HG03432 (cell line): ENCODE measurements at regions not wholly inside any gene's neighbourhood (a gene's known extent, or its start where the extent isn't known, plus 50 kb on each side); places are given as distances from the start of the nearest gene placed in this dataset.
"Not testable (repeated sequence)": the region's sequence is repeated elsewhere in the genome, so short reads cannot be mapped to it uniquely, and the experiment has no call there.

Source experiments
- ATAC-seq: cut with Tn5 transposase; IDR thresholded peaks from one replicate; pipeline ENCODE4 v1.9.1; 2021; ENCODE audit warnings: mild to moderate bottlenecking, moderate library complexity; ENCODE audit not compliant: unreplicated experiment

DNA sequence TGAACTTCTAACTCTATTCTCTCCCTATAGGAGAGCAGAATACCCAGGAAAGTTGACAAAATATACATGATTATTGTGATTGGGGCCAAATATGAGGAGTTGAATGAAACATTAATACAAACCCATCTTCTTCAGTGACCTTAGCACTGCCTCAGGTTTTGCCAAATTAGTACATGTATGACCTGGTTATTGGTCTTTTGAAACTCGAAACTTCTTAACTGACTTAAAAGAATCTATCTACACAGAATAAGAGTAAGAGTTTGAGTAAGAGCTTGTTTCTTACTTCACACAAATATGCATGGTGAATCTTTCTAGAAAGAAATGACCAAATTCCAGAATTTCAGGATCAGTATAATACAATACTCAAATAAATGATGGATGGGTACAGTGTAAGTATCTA is 213.0 kb upstream of the GK2 start:
- ATAC-seq, result no peak

DNA sequence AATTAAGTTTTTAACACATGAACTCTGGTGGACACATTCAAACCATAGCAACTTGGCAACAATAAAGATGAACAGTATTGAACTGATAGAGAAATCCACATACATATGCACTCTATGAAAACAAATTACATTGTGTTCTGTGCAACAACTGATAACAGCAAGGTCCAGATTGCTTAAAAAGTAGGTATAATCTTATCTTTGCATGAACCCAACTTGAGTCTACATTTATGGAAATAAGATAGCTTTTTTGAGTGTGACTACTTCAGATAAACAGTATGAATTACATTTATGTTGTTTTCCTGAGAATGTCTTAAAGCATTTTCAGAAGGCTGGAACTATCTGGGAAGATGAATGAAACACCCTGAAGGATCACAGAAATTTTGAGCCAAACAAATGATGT is 212.6 kb upstream of the GK2 start:
- no peak for ATAC-seq

DNA sequence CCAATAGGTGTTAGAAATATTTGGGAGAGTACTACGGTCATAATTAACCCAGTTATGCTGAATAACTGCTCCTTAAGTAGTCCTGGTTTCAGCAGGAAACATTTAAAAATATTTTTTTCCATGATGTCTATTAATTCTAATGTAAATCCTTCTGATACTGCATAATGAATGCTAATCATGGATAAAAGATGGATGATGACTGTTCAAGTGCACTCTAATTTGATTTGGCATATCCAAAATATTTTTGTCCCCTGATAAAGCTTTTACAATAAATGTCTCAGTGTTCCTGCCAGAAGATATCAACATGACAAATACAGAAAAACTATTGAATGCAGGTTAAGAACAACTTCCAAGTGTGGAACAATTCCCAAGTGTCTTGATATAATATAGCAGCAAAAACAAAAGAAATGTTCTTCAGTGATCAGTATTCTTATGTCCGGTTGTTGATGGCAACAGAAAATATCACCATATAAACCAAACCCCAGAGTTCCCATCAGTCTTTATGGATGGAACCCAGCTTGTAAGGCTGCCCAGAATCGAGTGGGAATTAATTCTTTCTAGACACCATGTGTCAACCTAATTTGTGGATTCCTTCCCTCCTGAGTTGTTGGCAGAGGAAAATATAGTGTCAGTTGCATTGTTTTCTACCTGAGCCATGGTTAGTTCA is 205.4 kb upstream of the GK2 start:
- no peak for ATAC-seq

DNA sequence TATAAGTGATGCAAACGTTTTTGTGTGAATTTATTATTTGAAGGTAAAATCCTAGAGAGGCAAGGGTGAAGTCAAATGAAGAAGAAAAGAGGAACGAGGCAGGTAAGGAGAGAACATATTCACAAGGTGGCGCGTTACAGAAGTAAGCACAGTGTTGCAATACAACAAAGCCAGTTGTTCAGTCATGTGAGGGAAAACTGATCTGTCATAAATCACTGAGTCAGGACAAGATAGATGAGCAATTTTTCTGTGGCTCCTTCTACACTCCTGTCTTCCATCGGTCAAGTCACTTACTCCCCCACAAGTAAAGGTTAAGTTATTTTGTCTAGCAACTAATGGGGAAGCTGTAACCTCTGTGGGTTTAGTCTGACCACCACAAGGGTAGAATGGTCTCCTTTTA is 203.0 kb upstream of the GK2 start:
- no peak for ATAC-seq

DNA sequence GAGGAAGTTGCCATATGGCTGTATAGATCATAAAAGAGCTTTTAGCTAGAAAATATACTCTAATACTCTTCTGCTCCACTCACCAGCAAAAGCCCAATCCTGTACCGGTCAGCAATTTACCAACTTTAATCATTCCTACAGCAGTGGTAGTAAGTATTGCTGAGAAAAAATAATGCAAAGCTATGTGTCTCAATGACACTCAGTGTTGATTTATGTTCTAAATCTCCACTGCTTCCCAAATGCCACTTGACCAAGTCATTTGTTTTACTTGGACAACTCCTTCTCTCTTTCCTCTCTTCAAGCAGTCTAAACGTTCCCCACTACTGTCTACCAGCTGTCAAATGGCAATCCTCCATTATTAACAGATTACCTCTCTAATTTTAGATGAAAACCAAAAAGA is 201.8 kb upstream of the GK2 start:
- ATAC-seq, result no peak

DNA sequence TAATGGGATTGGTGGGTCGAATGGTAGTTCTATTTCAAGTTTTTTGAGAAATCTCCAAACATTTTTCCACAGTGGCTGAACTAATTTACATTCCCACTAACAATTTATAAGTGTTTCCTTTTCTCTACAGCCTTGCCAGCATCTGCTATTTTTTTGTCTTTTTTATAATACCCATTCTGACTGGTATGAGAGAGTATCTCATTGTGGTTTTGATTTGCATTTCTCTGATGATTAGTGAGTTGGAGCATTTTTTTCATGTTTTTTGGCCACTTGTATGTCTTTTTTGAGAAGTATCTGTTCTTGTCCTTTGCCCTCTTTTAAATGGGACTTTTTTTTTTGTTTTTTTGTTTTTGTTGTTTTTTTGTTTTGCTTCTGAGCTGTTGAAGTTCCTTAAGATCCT is 200.0 kb upstream of the GK2 start:
- no peak for ATAC-seq

DNA sequence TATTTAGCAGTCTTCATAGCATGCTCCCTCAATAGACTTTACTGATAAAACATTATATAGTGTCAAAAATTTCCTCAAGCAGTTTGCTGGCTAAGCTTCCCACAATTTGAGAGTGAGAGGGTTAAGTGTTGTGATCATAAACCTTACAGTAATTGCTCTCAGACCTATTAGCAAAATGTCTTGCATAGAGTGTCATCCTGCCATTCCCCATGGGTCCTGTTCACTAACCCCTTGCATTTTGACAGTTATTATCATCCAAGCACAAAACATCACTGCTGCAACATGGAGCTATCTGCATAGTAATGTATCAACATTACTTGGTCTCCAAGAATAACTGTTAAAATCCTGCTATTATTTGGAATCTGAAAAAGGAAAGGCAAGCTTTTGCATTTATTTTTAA is 196.1 kb upstream of the GK2 start:
- no peak for ATAC-seq

DNA sequence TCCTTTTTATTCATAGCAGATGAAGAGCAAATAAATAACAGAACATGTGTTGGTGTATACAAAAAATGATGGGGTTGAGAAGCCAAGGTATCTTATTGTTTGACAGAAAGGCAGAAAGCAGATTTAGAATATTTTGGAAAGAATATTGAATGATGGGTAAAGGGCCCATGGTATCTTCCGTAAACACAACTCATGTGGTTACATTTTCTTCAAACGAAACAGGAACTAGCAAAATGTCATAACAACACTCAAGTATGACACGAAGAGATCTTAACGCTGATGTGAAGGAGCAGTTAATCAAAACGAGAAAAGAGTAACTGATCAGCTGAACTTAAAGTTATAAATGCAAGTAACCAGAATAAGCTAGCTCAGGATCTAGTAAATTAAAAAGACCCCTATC is 195.7 kb upstream of the GK2 start:
- ATAC-seq, result peak; percentile 61

DNA sequence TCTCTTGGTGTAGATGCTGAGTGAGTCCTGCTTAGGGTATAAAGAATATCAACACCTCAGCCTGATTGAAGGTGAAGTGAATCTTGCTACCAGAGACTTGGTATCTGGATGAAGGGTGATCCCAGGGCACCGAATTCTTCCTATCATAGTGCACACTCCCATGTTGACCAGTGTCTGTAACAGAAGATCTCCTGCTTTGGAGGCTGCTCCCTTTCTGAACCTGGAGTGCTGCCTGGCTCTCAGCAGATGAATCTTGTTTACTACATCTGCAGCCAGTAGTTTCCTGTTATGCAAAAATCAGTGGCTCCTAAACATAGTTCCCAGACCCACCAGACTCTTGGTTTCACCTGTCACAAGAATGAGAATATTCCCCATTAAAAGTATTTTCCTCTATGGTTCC is 191.7 kb upstream of the GK2 start:
- ATAC-seq, result no peak

DNA sequence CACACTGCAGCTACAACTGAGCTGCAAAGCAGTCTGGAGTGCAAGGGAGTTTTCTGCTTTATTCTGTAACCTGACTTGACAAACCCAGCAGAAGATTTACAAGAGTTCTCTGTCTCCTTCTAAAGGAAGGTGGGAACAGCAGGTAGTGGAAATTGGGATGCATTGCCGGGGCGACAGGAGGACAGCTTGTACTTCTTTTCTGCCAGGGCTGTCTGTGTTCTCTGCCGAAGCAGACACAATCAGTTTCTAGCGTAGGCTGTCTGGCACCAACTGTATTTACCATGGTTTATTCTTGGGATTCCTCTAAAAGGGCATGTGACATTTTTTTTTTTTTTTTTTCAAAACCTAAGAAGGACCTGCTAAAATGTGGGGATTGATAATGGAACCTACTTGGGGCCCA is 190.8 kb upstream of the GK2 start:
- ATAC-seq, result no peak

DNA sequence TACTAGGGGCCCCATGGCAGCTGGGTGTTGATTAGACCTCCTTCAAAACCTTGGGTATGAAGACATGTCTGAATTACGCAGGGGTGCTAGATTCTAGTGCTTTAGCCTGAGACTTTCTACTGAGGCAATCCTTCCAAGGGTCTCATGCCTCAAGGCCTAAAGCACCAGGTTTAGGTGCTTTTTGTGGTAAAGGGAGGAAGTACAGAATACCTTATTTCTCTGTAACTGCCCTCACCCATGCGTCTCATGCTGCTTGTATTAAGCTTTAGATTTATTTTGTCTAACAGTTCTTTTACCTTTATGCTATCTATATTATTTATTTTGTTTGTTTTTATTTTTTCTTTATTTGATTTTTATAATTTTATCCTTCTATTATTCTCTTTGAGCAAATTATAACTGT is 190.2 kb upstream of the GK2 start:
- no peak for ATAC-seq

DNA sequence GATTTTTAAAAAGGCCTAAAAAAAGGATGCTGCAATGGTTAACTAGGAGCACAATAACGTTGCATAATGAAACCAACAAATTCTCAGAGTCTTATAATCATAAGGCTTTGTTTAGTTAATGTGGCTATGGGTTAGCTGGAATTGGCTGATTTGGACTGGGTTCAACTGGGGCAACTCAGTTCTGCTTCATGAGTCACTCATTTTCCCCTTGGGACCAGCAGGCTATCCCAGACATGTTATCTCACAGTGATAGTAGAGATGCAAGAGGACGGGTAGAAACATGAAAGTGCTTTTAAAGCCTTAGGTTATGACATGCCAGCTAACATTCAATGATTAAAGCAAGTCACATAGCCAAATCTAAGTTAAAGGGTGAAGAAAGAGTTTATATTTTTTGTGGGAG is 189.2 kb upstream of the GK2 start:
- no peak for ATAC-seq

DNA sequence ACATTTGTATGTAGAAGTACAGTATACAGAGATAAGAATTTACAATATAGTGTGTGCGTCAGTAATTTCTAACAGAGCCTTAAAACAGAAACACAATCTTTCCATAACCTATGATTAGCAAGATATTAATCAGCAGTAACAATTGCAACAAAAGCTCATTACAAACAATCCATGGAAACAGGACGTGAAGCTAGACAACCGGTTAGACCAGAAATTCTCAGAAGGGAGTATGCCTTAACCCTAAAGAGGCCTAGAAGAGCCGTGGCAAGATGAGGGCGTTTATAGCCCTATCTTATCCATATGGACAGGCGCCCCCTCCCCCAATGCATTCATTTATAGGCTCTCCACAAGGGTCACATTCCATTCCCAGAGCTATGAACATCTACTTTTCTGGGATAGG is 184.2 kb upstream of the GK2 start:
- ATAC-seq, result not testable (repeated sequence)

DNA sequence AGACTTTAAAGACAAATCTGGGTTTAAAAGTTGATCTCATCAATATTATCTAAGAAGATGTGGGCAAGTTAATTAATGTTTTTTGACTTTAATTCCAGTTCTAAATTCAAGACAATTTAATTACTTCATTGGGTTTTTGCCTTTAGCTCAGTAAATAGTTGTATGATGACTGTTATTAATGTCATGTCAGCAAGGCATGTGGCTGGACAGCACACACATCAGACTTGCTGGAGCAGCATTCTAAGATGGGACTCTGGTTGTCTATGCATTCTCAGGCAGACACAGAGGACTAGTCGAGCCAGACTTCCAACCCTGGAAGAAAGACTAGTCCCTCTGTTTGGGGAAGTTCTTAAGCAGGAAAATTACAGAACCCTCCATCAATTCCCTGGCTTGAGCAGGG is 180.7 kb upstream of the GK2 start:
- ATAC-seq, result no peak

DNA sequence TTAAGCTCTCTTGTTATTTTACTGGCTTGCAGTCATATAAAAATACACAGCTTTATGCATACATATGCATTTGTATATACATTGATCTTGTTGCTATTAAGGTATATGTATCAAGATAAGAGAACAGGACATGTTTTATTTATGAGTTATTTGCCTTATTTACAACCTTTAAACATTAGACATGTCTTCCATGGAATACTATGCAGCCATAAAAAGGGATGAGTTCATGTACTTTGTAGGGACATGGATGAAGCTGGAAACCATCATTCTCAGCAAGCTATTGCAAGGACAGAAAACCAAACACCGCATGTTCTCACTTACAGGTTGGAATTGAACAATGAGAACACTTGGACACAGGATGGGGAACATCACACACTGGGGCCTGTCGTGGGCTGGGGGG is 179.2 kb upstream of the GK2 start:
- ATAC-seq, result not testable (repeated sequence)

DNA sequence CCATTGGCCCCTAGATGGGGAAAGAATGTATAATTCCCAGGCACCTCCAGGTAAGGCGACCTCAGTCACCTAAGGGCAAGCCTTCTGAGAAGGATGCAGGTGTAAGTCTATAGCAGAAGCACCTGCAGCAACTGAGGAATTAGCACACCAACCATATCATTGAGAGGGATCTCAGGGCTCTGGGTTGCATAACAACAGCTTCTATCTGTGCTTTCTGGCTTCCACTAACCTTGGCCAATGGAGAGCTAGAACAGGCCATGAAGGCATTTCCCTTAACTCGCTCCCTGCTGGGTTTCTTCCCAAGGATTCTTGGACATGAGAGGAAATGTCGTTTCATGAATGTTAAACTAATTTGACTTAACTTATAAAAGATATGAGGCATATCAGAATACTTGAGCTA is 177.8 kb upstream of the GK2 start:
- ATAC-seq, result no peak

DNA sequence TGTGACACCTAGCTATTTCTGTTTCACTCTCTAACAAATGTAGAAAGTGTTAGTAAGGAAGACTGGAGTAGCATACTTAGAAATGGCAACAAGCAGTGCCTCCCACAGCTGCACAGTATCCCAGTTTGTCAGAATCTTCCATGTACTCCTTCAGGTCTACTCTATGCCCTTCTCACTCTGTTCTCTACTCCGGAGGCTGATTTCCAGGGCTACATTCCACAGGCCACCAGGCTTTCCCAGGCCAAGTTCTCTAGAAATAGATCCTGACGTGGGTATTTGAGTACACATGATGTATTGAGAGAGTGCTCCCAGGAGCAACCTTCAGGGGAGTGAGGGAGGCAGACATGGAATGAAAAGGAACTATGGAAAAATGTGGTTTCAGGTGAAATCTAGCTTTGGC is 177.3 kb upstream of the GK2 start:
- no peak for ATAC-seq

DNA sequence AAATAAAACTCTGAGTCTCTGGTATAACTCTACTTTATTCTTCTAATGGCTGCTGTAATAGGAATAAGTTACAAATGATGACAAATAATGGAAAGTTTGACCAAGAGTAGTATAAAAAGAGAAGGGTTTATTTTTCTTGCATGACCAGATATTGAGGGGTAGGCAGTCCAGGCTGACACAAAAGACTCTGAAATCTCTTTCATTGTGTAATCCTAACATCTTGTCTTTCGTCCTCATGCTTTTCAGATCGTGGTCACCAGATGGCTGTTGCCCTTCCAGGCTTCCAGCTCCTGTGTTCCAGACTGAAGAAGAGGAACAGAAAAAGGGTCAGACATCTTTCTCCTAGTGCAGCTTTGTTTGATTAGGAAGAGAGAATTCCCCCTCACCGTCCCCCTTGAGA is 176.9 kb upstream of the GK2 start:
- ATAC-seq, result no peak

DNA sequence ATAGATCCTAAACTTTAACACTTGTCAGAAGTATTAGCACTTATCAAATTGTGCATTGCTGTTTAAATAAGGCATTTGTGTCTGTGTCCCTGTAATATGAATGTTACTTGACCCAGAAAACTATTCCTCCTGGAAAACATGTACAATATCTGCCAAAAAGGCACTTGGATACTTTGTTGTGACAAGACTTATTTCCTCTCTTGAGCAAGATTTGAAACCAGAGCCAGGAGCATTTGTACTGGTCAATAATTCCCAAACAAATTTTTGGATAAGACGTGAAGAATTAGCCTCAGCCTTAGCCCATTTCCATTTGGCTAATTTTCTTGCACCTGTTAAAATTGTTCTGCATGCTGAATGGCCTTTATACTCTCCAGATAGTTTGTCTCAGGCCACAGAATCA is 176.3 kb upstream of the GK2 start:
- ATAC-seq, result no peak

DNA sequence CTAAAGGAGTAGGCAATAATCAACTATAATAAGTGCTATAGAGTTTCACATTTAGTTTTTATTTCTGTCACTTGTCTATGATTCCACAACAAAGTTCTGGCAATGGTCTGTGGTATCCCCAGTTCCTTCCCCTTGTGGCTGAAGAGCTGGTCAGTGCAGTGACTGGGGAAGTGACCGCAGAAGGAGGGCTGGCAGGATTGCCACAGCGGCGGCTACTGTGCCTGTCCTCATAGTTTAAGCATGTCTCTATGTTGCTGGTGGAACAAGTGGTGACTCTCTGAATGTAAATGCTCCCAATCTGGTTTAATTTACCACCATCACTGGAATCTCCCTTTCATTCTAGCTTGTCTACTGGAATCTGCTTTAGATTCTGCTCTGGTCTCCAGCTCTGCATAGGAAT is 170.6 kb upstream of the GK2 start:
- ATAC-seq, result no peak

DNA sequence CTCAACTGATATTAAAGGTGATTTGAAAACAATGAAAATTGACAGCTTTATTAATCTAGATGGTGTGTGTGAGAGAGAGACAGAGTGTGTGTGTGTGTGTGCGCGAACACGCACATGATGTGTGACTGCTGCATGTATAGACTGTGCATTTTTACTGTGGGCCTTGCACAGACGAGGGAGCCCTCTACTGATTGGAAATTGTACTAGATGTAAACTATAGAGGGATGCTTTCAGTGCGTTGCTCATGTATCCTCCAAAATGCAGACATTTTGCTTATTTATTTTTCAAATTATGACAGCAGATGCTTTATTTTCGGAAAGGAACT is 168.4 kb upstream of the GK2 start:
- peak; percentile 63 for ATAC-seq

DNA sequence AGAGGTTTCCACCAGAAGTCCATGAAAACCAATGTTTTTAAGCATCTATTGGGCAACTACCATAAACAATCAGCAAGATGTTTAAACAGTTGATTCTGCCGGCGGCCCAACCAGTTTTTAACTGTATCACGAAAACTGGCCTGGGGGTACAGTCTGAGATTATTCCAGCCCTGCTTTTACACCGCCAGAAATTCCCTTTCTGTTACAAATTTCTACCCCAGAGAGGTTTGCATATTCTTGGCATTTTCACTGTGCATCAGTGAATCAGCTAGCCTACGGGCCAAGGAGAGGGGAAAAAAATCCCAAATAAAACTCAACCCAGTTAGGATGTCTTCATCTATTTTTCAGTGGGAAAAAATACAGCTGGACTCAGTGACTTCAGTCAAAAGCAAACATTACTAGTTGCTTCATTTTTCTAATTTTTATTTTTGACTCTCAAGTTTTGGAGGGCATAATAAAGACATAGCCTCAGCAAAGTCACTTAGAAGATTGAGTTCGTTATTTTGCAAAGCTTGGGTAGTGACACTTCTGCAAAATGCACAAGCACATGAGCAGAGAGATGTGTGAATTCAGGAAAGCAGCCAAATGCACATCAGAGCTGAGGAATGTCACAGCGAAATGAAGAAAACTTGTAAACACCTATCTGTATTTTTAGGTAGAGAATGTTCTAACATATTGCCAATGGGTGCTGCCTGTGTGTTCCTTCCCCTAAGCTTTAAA is 167.8 kb upstream of the GK2 start:
- no peak for ATAC-seq
